ENCODE measurements at regions not wholly inside any gene's neighbourhood (a gene's known extent, or its start where the extent isn't known, plus 50 kb on each side); places are given as distances from the start of the nearest gene placed in this dataset.

DNA sequence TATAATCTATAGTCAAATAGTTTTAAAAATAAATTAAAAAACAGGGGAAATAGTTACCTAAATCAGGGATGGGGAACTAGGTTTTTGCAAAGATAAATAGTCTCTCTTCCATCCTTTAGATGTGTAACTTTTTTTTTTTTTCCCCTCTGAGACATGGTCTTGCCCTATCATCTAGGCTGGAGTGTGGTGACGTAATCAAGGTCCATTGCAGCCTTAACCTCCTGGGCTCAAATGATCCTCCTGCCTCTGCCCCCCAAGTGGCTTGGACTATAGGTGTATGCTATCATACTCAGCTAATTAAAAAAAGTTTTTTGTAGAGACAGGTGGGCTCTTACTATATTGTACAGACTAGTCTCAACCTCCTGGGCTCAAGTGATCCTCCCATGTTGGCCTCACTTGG lies 316.5 kb downstream of the CCDC85A start:
- in situ Hi-C loops (cut with HindIII; ENCODE audit: low pct_unique_long_range_greater_than_20kb, low sequenced_read_pairs) = no loop called here
- DNase-seq (ENCODE audit: low read depth, low spot score) = no peak

- no peak for DNase-seq (ENCODE audit: low read depth, low spot score)
- in situ Hi-C loops (cut with HindIII; ENCODE audit: low pct_unique_long_range_greater_than_20kb, low sequenced_read_pairs) = no loop called here
These were observed 318.8 kb downstream of the CCDC85A start for GRCh38 chr2:56502616-56503015.

DNA sequence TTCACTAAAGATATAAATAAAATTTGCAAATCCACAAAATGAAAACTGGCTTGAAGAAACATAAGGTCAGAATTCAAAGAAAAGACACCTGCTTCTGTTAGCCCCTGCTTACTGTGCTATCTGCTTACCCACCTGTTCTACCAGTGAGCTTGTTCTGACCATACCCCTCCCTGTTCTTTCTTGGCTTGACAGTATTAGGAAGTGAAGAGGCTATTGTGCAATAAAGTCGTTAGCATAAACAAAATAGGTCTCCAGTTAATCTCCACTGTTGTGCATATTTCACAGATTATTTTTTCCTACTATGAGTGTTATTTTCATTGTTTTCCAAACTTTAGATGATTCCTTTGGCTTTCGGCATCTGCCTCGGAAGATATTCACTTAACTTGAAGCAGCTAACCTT lies 322.1 kb downstream of the CCDC85A start:
- in situ Hi-C loops (cut with HindIII; ENCODE audit: low pct_unique_long_range_greater_than_20kb, low sequenced_read_pairs) = no loop called here
- no peak for DNase-seq (ENCODE audit: low read depth, low spot score)

GRCh38 chr2:56508662-56509061 lies 324.9 kb downstream of the CCDC85A start:
- in situ Hi-C loops (cut with HindIII; ENCODE audit: low pct_unique_long_range_greater_than_20kb, low sequenced_read_pairs) = no loop called here
- no peak for DNase-seq (ENCODE audit: low read depth, low spot score)

DNA sequence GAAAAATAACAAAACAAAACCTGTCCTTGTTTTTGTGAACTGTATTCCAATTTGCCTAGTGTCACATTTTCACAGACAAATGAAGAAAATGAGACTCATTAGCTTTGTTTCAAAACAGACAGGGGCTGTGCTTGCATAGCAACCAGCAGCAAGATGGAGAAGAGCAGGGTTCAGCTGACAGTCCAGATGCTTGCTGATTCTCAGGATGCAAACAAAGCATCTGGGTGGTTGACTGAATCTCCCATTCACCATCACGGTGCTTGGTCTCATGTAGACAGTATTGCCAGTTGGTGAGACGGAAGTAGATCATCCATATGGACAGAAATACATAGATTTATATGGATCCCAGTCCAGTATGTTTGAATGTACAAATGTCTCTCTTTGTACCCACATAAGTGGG lies 326.8 kb downstream of the CCDC85A start:
- in situ Hi-C loops (cut with HindIII; ENCODE audit: low pct_unique_long_range_greater_than_20kb, low sequenced_read_pairs) = no loop called here
- DNase-seq (ENCODE audit: low read depth, low spot score) = no peak

GRCh38 chr2:56515399-56515798 lies 331.6 kb downstream of the CCDC85A start:
- no peak for DNase-seq (ENCODE audit: low read depth, low spot score)
- in situ Hi-C loops (cut with HindIII; ENCODE audit: low pct_unique_long_range_greater_than_20kb, low sequenced_read_pairs) = no loop called here

DNA sequence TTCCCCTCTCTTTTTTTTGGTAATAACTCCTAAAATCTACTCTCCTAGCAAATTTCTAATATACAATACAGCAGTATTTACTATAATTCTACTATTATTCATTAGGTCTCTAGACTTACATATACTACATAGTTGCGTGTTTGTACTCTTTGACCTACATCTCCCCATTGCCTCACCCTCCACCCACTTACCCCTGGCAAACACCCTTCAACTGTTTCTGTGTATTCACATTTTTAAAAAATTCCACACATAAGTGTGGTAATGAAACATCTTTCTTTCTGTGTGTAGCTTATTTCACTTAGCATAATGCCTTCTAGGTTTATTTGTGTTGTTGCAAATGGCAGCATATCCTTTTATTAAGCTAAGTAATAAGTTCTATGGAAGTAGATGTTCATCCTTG lies 336.0 kb downstream of the CCDC85A start:
- DNase-seq (ENCODE audit: low read depth, low spot score) = no peak
- in situ Hi-C loops (cut with HindIII; ENCODE audit: low pct_unique_long_range_greater_than_20kb, low sequenced_read_pairs) = no loop called here

GRCh38 chr2:56522605-56523089 lies 338.9 kb downstream of the CCDC85A start:
- in situ Hi-C loops (cut with HindIII; ENCODE audit: low pct_unique_long_range_greater_than_20kb, low sequenced_read_pairs) = no loop called here
- DNase-seq (ENCODE audit: low read depth, low spot score) = no peak

DNA sequence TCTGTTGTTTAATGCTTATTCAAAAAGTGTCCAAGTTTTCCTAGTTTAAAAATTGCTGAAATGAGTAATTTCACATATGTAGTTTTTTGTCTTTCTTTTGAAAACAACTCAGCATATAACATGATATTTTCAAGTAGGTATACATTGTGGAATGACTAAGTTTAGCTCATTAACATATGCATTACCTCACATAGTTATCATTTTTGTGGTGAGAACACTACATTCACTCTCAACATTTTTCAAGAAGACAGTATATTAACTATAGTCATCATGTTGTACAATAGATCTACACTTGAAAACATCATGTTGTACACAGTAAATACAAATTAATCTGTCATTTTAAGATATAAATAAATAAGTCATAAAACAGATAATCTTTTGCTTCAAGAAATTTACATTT lies 340.0 kb downstream of the CCDC85A start:
- in situ Hi-C loops (cut with HindIII; ENCODE audit: low pct_unique_long_range_greater_than_20kb, low sequenced_read_pairs) = no loop called here
- DNase-seq (ENCODE audit: low read depth, low spot score) = no peak

- in situ Hi-C loops (cut with HindIII; ENCODE audit: low pct_unique_long_range_greater_than_20kb, low sequenced_read_pairs) = no loop called here
- DNase-seq (ENCODE audit: low read depth, low spot score) = no peak
These were observed 348.1 kb downstream of the CCDC85A start for GRCh38 chr2:56531668-56532420.

- in situ Hi-C loops (cut with HindIII; ENCODE audit: low pct_unique_long_range_greater_than_20kb, low sequenced_read_pairs) = no loop called here
- DNase-seq (ENCODE audit: low read depth, low spot score) = no peak
These were observed 350.5 kb downstream of the CCDC85A start for GRCh38 chr2:56534321-56534720.

DNA sequence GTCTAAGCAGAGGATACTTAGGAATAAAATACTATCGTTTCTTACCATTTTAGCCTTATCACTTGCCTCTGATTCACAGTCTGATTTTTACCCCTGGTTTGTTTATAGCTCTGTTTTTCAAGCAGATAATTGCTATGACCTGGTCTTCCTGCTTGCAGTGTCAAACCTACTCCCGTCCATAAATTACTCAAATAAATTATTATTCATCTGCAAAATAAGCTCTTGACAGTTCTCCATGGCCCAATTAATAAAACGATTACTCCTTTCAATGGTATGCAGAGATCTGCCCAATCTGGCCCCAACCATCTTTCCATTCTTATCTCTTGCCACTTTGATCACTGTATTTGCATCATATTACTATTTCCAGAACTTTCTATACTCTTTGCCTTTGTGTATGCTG lies 354.0 kb downstream of the CCDC85A start:
- in situ Hi-C loops (cut with HindIII; ENCODE audit: low pct_unique_long_range_greater_than_20kb, low sequenced_read_pairs) = no loop called here
- no peak for DNase-seq (ENCODE audit: low read depth, low spot score)

DNA sequence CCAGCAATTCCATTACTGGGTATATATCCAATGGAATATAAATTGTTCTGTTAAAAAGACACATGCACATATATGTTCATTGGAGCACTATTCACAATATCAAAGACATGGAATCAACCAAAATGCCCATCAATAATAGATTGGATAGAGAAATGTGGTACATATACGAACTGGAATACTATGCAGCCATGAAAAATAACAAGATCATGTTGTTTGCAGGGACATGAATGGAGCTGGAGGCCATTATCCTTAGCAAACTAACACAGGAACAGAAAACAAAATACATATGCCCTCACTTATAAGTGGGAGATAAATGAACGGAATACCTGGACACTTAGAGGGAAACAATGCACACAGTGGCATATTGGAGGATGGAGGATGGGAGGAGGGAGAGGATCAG lies 355.8 kb downstream of the CCDC85A start:
- in situ Hi-C loops (cut with HindIII; ENCODE audit: low pct_unique_long_range_greater_than_20kb, low sequenced_read_pairs) = no loop called here
- DNase-seq (ENCODE audit: low read depth, low spot score) = no peak

DNA sequence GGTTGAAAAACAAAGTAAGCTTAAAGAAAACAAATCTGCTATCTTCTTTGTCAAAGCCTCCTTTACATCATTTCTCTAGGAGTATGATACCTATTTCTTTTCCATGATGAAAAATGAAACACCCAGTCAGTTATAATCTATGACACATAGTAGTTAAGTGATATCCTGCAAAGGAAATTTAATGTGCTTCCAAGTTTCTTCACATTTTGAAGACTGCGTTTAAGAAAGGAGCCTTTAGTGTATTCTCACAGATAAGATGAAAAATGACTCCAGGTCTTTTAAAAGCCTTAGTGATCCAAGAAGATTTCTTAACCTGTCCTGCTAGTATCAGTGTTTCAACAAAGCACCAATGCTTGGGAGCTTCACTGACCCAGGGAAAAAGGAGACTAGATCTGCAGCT lies 356.7 kb downstream of the CCDC85A start:
- no peak for DNase-seq (ENCODE audit: low read depth, low spot score)
- in situ Hi-C loops (cut with HindIII; ENCODE audit: low pct_unique_long_range_greater_than_20kb, low sequenced_read_pairs) = no loop called here

DNA sequence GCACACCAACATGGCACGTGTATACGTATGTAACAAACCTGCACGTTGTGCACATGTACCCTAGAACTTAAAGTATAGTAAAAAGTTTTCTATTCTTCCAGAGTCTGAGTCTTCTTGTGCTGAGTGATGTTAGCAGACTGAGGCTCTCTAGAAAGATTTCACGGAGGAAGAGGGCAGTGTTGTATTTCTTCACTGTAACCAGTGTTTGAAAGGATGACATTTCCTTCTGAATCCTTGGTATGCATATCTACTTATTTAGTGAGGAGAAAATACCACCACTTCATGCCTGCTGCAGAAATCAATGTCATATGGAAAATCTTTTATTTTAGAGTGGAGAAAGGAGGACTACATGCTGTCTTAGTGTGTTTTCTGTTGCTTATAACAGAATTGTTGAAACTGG lies 357.1 kb downstream of the CCDC85A start:
- no peak for DNase-seq (ENCODE audit: low read depth, low spot score)

DNA sequence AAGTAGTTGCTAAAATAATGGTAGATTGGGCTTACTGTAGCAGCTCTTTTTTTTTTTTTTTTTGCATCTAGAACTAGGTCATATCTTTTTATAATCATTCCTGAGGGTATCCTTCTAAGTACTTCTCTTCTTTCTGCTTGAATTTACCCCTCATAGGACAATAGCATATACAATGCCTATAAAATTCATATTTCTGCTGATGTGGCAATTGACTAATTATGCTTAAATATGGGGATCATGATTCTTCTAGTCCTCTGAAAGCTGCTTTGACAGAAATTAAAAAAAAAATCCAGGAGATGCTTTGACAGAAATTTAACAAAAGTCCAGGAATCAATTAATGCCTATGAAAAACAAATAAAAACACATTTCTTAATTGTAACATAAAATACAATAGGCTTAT lies 358.4 kb downstream of the CCDC85A start:
- in situ Hi-C loops (cut with HindIII; ENCODE audit: low pct_unique_long_range_greater_than_20kb, low sequenced_read_pairs) = no loop called here
- DNase-seq (ENCODE audit: low read depth, low spot score) = no peak

More for the DNA sequence above, 357.1 kb downstream of the CCDC85A start:
- in situ Hi-C loops (cut with HindIII; ENCODE audit: low pct_unique_long_range_greater_than_20kb, low sequenced_read_pairs) = no loop called here

DNA sequence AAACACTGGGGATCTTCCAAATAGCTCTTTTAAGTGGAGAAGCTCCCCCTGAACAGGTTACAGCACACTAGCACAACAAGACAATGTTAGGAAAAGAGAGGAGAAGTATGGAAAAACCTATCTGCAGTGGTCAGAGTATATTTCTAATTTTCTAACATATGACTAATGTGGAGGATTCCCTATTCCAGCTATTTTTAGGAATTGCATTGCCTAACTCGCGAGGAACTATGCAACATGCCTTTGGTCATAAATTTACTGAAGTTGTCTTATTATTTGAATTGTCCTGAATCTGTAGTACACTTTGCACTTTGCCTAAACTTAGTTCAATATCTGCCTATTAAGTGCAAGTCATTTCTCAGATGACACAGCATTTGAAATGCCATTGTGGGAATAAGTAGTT lies 381.4 kb downstream of the CCDC85A start:
- DNase-seq (ENCODE audit: low read depth, low spot score) = no peak
- in situ Hi-C loops (cut with HindIII; ENCODE audit: low pct_unique_long_range_greater_than_20kb, low sequenced_read_pairs) = no loop called here

DNA sequence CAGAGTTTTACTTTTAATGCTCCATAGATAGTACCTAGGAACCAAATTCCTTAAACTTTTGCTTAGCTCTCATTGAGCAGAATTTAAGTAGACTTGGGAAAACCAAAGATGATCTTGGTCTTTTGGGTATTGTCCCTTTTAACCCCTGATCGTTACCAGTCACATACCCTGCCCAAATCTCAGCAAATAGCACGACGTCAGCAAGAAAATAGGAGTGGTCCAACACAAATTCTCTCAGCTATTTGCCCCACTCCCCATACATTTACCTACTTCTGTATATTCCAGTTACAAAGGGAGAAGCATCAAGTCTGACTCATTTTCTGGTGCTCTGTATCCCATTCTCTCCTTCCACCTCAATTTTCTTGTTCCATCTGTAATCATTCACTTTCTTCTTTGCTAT lies 387.3 kb downstream of the CCDC85A start:
- in situ Hi-C loops (cut with HindIII; ENCODE audit: low pct_unique_long_range_greater_than_20kb, low sequenced_read_pairs) = no loop called here
- DNase-seq (ENCODE audit: low read depth, low spot score) = no peak

DNA sequence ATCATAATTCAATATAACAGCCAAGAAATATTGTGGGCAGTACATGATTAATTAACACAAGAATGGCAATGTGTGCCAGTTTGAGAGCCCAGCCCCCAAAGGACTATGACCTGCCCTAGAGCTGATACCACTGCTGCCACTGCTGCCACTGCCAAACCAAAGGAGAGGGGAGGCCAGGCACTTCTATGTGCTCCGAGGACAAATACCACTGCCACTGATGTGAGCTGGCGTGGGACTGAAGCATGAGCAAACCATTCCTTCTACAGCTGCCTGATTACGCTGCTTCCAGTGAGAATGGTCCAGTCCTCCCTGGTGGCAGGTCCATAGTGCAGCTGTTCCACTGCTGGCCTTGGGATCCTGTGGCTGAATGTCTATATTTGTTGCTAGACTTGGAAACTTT lies 392.2 kb downstream of the CCDC85A start:
- in situ Hi-C loops (cut with HindIII; ENCODE audit: low pct_unique_long_range_greater_than_20kb, low sequenced_read_pairs) = no loop called here
- DNase-seq (ENCODE audit: low read depth, low spot score) = no peak

DNA sequence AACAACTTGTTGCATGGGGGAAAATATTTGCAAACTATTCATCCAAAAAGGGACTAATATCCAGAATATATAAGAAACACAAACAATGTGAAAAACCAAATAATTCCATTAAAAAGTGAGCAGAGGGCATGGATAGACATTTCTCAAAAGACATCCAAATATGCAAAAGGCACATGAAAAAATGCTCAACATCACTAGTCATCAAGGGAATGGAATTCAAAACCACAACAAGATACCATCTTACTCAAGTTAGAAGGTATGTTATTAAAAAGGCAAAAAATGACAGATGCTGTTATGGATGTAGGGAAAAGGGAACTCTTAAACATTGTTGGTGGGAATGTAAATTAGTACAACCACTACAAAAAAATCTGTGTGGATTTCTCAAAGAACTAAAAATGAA lies 396.5 kb downstream of the CCDC85A start:
- in situ Hi-C loops (cut with HindIII; ENCODE audit: low pct_unique_long_range_greater_than_20kb, low sequenced_read_pairs) = no loop called here
- no peak for DNase-seq (ENCODE audit: low read depth, low spot score)

Measured in SK-MEL-5 (cell line).